GM18909 (cell line): ENCODE measurements at regions not wholly inside any gene's neighbourhood (a gene's known extent, or its start where the extent isn't known, plus 50 kb on each side); places are given as distances from the start of the nearest gene placed in this dataset.
"Not testable (repeated sequence)": the region's sequence is repeated elsewhere in the genome, so short reads cannot be mapped to it uniquely, and the experiment has no call there.

Experiments used
- ATAC-seq: cut with Tn5 transposase; IDR thresholded peaks from one replicate; pipeline ENCODE4 v1.9.1; 2021; ENCODE audit warnings: mild to moderate bottlenecking; ENCODE audit not compliant: unreplicated experiment, poor library complexity

GRCh38 chr17:20890338-20890737 is 152.5 kb downstream of the USP22 start:
- no peak for ATAC-seq

GRCh38 chr17:20895426-20895825 is 147.4 kb downstream of the USP22 start:
- not testable (repeated sequence) for ATAC-seq

GRCh38 chr17:20896153-20896649 is 146.6 kb downstream of the USP22 start:
- no peak for ATAC-seq

DNA sequence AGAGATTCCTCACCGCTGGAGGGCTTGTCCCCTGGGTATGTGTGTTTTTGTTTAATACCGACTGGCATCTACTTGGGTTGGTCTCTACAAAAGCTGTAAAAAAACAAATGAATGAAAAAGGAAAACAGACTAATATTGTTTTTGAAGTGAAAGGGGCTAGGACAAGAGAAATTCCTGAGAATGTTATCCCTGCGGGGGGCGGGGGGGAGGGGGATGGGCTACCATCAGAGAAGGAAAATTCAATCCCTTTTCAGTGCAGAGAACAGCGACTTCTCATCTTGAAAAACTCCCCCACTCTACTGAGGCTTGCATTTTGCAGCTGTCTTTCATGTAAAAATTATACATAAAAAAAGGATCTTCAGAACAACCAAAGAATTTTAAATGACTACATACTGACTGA is 144.1 kb downstream of the USP22 start:
- not testable (repeated sequence) for ATAC-seq

DNA sequence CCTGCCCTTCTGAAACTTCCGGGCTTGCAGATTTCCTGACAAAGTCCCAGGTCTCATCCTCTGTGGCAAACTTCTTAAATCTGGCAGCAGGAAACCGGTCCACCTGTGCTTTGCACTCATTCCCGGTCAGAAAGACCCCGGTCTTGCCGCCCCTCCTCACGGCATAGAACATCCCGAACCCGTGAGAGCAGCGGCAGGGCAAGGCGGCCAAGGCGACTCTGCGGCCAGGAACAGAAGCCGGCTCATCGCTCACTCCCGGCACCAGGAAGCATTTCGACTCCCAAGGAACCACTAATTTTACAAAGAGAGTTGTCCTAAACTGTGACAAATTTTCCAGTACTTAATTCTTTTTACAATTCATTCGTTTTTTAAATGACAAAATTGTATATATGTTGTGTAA is 140.3 kb downstream of the USP22 start:
- ATAC-seq: not testable (repeated sequence)

DNA sequence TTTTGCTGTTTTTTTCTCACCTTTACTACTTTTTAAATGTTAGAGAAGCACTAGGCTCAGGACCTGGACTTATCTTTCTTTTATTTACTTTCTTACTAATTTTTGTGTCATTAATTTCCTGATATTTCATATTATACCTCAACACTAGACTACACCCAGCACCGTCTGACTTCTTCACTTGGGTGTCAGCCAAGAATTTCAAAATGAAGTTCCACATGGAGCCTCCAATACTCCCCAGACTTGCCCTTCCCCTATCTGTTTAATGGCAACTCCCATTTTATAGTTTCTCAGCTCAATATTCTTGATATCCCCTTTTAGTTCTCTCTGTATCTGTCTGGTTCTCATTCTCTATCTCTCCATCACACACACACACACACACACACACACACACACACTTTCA is 139.3 kb downstream of the USP22 start:
- ATAC-seq: not testable (repeated sequence)

GRCh38 chr17:20908313-20909267 is 134.2 kb downstream of the USP22 start:
- ATAC-seq: peak; percentile 87

DNA sequence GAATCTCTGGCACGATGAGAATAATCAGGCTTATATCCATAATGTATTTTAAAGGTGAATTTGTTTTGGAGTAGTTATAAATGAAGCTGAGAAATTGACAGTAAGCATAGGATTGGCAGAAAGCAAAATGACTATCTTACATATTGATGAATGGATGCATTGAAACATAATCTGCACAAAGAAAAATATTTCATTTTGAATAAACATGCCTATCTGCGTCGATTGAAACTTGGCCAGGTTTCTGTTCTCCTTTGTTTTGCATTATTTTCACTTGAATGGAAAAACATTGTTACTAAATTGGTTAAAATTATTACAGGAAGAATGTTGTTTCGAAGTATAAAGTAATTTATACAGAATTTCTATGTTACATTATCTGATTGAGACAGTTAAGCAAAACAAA is 128.2 kb downstream of the USP22 start:
- no peak for ATAC-seq

GRCh38 chr17:20916383-20916782 is 126.4 kb downstream of the USP22 start:
- ATAC-seq: no peak

- ATAC-seq: not testable (repeated sequence)
These were observed 125.1 kb downstream of the USP22 start for GRCh38 chr17:20917610-20918306.

GRCh38 chr17:20920095-20920814 is 122.6 kb downstream of the USP22 start:
- no peak for ATAC-seq

- no peak for ATAC-seq
These were observed 122.0 kb downstream of the USP22 start for GRCh38 chr17:20920815-20921199.

GRCh38 chr17:20922128-20922670 is 120.6 kb downstream of the USP22 start:
- ATAC-seq: no peak

- no peak for ATAC-seq
These were observed 118.5 kb downstream of the USP22 start for GRCh38 chr17:20924306-20924705.

GRCh38 chr17:20925091-20925490 is 117.7 kb downstream of the USP22 start:
- ATAC-seq: no peak

DNA sequence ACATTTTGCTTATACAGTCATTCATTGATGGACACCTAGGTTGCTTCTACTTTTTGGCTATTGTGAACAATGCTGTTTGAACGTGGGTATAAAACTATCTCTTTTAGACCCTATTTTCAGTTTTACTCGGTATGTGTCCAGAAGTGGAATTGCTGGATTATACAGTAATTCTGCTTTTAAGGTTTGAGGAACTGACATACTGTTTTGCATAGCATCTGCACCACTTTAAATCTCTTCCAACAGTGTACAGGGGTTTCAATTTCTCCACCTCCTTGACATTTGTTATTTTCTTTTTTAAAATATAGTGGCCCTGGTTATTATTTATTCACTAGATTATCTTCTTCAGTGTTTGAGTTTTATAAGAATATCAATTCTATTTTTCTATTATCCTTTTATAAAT is 116.9 kb downstream of the USP22 start:
- no peak for ATAC-seq

DNA sequence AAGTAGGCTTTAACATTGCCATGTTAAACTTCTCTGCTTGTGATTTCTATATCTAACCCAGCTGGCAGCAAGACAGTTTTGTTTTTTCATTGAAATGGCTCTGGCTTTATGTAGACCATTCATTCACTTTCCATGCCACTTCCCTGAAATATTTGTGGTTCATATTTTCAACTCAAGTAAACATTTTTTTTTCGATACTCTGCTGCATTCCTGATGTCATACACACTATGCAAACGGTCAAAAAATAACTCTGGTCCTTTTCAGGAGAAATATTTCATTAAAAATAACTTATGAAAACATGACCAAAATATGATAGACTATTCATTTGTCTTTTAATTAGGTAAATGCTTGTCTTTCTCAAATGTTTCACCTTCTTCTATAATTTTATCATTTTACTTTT is 116.3 kb downstream of the USP22 start:
- ATAC-seq: no peak

DNA sequence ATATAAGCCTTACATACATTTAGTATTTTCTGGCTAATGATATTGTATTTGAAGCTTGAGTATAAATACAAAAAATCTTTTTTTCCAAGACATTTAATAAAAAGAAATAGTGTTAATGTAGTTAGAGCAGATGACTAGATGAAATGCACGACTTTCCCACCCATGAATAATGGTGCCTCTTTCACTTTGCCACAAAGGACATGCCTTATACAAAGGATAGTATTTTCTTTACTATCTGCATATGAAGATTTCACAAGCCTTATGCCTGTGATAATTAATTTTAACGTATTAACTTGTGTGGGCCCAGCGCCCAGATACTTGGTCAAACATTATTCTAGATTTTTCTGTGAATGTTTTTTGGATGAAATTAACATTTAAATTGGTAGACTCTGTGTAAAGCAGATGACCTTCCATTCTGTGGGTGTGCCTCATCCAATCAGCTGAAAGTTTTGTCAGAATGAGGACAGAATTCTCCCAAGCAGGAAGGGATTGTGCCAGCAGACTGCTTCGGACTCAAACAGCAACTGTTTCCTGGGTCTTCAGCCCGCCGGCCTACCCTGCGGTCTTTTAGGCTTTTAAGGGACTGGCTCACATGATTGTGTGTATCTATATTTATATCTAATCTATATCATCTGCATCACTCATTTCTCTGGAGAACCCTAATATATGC is 115.4 kb downstream of the USP22 start:
- ATAC-seq: no peak

- no peak for ATAC-seq
These were observed 113.5 kb downstream of the USP22 start for GRCh38 chr17:20929334-20929733.
